Testis (tissue), 2 donors: ENCODE measurements at regions not wholly inside any gene's neighbourhood (a gene's known extent, or its start where the extent isn't known, plus 50 kb on each side); places are given as distances from the start of the nearest gene placed in this dataset.

Experiments used
- DNase-seq: peaks from one replicate; pipeline ENCODE4 v3.0.0-alpha.2; 2019
- H3K27ac ChIP-seq, 2 donors: fragments of 200-600 bp; sonication (generic); one replicate each; pipeline ENCODE4 v1.5.1; 2019
- H3K27me3 ChIP-seq: fragments of 200-600 bp; sonication (generic); one replicate; pipeline ENCODE4 v1.5.1; 2019
- H3K36me3 ChIP-seq: fragments of 200-600 bp; sonication (generic); one replicate; pipeline ENCODE4 v1.5.1; 2017; ENCODE audit warnings: low read depth; ENCODE audit errors: missing control alignments
- H3K4me1 ChIP-seq: fragments of 200-600 bp; sonication (generic); one replicate; pipeline ENCODE4 v1.5.1; 2019
- H3K4me3 ChIP-seq, 2 donors: fragments of 200-600 bp; sonication (generic); one replicate each; pipeline ENCODE4 v1.5.1; 2017 to 2019
- H3K9me3 ChIP-seq: fragments of 200-600 bp; sonication (generic); one replicate; pipeline ENCODE4 v1.5.1; 2017
- POLR2A ChIP-seq: fragments of 450-650 bp; IDR thresholded peaks from one replicate; pipeline ENCODE4 v1.6.1; 2017; ENCODE audit warnings: antibody characterized with exemption, mild to moderate bottlenecking, moderate library complexity
- WGBS, 2 donors: methylation state at CpG; one replicate each; pipeline ENCODE4 v1.1.5; 2018; 5-methylcytosine and 5-hydroxymethylcytosine counted together
- intact Hi-C: fragments of 100-400 bp; cut with DNase I; formaldehyde crosslinking; loops from one replicate; pipeline ENCODE4 v1.15.1; 2023; ENCODE audit warnings: low total_unique reads
- TF ChIP-seq, protein P1 (sequence below), 3 experiments: fragments of 450-650 bp in 2 of 3; fragments of 200-600 bp in 1 of 3; sonication (generic) in 1 of 3; IDR thresholded peaks; one replicate each; pipeline ENCODE4 v1.5.1; 2016 to 2019; ENCODE audit warnings: antibody characterized with exemption in 3 of 3, mild to moderate bottlenecking in 2 of 3, moderate library complexity in 1 of 3

- H3K27me3 ChIP-seq: no peaks in the 10 kb centered on the region
- no peak overlapping the region for H3K27ac ChIP-seq
- DNase-seq: no peak
- 67 to 74% methylated on average over 6 of the region's 6 CpGs for WGBS, 2 donors
- TF ChIP-seq POLR2A: no peak
- TF ChIP-seq, protein P1, sequence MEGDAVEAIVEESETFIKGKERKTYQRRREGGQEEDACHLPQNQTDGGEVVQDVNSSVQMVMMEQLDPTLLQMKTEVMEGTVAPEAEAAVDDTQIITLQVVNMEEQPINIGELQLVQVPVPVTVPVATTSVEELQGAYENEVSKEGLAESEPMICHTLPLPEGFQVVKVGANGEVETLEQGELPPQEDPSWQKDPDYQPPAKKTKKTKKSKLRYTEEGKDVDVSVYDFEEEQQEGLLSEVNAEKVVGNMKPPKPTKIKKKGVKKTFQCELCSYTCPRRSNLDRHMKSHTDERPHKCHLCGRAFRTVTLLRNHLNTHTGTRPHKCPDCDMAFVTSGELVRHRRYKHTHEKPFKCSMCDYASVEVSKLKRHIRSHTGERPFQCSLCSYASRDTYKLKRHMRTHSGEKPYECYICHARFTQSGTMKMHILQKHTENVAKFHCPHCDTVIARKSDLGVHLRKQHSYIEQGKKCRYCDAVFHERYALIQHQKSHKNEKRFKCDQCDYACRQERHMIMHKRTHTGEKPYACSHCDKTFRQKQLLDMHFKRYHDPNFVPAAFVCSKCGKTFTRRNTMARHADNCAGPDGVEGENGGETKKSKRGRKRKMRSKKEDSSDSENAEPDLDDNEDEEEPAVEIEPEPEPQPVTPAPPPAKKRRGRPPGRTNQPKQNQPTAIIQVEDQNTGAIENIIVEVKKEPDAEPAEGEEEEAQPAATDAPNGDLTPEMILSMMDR (IDR thresholded peaks at IDR 0.05): no peak
- intact Hi-C loops: no loop called here
- H3K4me3 ChIP-seq: no peak overlapping the region
- H3K36me3 ChIP-seq: no peaks in the 10 kb centered on the region
- H3K9me3 ChIP-seq: no peaks in the 10 kb centered on the region
- no peaks in the 10 kb centered on the region for H3K4me1 ChIP-seq
Observed at GRCh38 chr1:25128121-25128621, 104.1 kb downstream of the SYF2 start.

DNA sequence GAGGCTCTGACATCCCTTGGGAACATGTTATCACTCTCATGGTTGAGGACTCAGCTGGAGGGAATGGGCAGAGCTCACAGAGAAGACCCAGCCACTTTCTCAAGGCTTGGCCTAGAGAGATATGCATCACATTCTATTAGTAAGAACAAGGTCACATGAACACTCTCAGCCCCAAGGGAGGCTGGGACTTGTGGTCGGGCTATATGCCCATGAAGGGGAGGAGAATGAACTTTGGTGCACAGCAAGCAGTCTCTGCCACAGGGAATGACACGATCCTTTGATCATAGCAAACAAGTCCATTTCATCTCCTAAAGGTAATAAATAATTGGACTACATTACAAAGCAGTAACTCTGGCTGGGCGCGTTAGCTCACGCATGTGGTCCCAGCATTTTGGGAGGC, 105.7 kb downstream of the SYF2 start:
- no peak for DNase-seq
- Histone ChIP-seq H3K4me3 (no peak overlapping the region), H3K9me3 (no peaks in the 10 kb centered on the region), H3K27ac (no peak overlapping the region), H3K27me3 (no peaks in the 10 kb centered on the region), H3K36me3 (no peaks in the 10 kb centered on the region), H3K4me1 (no peaks in the 10 kb centered on the region)
- no peak for TF ChIP-seq POLR2A
- TF ChIP-seq, protein P1 (IDR thresholded peaks at IDR 0.05): no peak
- 87 to 89% methylated on average over 5 of the region's 5 CpGs for WGBS, 2 donors
- intact Hi-C loops: no loop called here

DNA sequence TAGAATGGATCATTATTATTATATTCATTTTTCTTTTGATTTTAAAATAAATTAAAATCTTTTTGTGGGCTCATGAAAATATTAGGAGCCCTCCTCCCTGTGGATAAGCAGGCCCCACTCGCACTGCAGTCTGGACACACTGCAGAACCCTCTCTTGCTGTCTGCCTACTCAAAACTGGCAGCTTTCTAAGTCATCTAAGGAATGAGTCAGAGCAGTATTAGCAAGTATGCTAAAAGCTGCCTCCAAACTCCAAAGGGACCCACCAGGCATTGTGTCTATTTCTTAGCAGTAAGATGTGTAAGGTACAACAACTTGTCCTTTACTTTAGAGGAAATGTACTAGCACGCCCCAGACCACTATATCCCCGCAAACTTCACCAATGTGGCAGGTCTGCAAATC, 108.8 kb downstream of the SYF2 start:
- H3K36me3 ChIP-seq: no peaks in the 10 kb centered on the region
- no peaks in the 10 kb centered on the region for H3K9me3 ChIP-seq
- WGBS, 2 donors: 91 to 94% methylated on average over 3 of the region's 3 CpGs
- no peaks in the 10 kb centered on the region for H3K27me3 ChIP-seq
- H3K27ac ChIP-seq: no peak overlapping the region
- intact Hi-C loops: no loop called here
- no peaks in the 10 kb centered on the region for H3K4me1 ChIP-seq
- no peak for DNase-seq
- TF ChIP-seq POLR2A: no peak
- TF ChIP-seq, protein P1 (IDR thresholded peaks at IDR 0.05): no peak
- no peak overlapping the region for H3K4me3 ChIP-seq

DNA sequence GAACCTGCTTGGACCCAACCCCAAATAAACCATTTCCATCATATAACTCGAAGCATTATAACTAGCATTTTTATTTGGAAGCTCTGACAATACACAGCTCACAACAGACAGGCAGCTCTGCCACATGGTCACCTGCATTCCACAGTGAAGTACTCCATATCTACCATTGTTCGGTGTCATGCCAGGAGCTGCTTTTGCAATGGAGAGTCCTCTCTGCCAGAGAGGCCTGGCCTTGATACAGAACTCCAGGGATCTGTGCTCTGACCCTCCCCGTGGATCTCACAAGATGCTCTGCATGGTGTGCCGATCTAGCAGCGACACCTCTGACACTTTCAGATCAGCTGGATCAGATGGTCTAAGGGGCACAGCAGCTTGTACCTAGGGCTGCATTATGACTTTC, 109.6 kb downstream of the SYF2 start:
- TF ChIP-seq, protein P1 (IDR thresholded peaks at IDR 0.05): no peak
- no peak for TF ChIP-seq POLR2A
- Histone ChIP-seq H3K4me1 (no peaks in the 10 kb centered on the region), H3K27ac (no peak overlapping the region), H3K27me3 (no peaks in the 10 kb centered on the region), H3K36me3 (no peaks in the 10 kb centered on the region), H3K9me3 (no peaks in the 10 kb centered on the region), H3K4me3 (no peak overlapping the region)
- intact Hi-C loops: no loop called here
- 68 to 71% methylated on average over 5 of the region's 5 CpGs for WGBS, 2 donors
- DNase-seq: no peak

DNA sequence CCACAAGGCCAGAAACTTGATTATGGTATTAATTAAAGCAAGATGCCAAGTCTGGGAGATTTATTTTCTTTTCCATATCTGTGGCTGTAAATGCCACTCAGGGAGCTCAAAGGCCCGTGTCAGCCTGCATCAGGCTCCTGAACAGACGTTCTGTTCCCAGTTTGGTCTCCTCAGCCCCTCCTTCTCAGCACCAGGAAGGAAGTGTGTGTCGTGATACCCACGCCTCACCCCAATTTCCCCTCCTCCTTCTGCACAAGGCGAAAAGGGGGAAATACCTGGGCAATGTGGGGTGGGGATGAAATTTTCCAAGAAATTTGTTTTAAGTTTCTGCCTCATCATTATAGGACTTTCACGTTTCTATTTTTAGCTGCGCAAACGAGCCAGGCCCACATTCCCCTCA, 112.0 kb downstream of the SYF2 start:
- no peak overlapping the region for H3K4me3 ChIP-seq
- no peaks in the 10 kb centered on the region for H3K9me3 ChIP-seq
- H3K36me3 ChIP-seq: no peaks in the 10 kb centered on the region
- no peaks in the 10 kb centered on the region for H3K4me1 ChIP-seq
- H3K27ac ChIP-seq: no peak overlapping the region
- WGBS, 2 donors: 43 to 53% methylated on average over 8 of the region's 8 CpGs
- intact Hi-C loops: no loop called here
- DNase-seq: no peak
- H3K27me3 ChIP-seq: no peaks in the 10 kb centered on the region
- no peak for TF ChIP-seq POLR2A
- TF ChIP-seq, protein P1 (IDR thresholded peaks at IDR 0.05): no peak
